CD4-positive, alpha-beta memory T cell (primary cell): ENCODE measurements at regions not wholly inside any gene's neighbourhood (a gene's known extent, or its start where the extent isn't known, plus 50 kb on each side); places are given as distances from the start of the nearest gene placed in this dataset.

ENCODE experiments used
- CTCF ChIA-PET: fragments of 350-600 bp; sonication (Branson Sonifier 250); formaldehyde crosslinking; loops from one replicate; lab custom pipeline; 2021; ENCODE audit warnings: inconsistent platforms; ENCODE audit not compliant: partially characterized antibody; lab: Charles Lee
- POLR2A ChIA-PET: fragments of 350-600 bp; sonication (Branson Sonifier 250); formaldehyde crosslinking; loops from one replicate; lab custom pipeline; 2021; ENCODE audit not compliant: partially characterized antibody; lab: Charles Lee
- DNase-seq, 5 donors: peaks; one replicate each; pipeline versions ENCODE4 v3.0.0 to v3.0.0-alpha.2; 2020 to 2022; ENCODE audit warnings: mixed read lengths in 1 of 5
- H3K27ac ChIP-seq: one replicate; pipeline ENCODE4 v1.7.0; 2013; ENCODE audit warnings: low read depth, low read length
- H3K27me3 ChIP-seq: 2 replicates; pipeline ENCODE4 v1.7.0; 2013; ENCODE audit warnings: mild to moderate bottlenecking, low read length, moderate library complexity; ENCODE audit not compliant: insufficient read depth
- H3K36me3 ChIP-seq: 2 replicates; pipeline ENCODE4 v1.7.0; 2013; ENCODE audit warnings: mild to moderate bottlenecking, low read length, moderate library complexity; ENCODE audit not compliant: insufficient read depth
- H3K4me1 ChIP-seq: 2 replicates; pipeline ENCODE4 v1.7.0; 2013; ENCODE audit warnings: mild to moderate bottlenecking, low read length, moderate library complexity; ENCODE audit not compliant: insufficient read depth
- H3K4me3 ChIP-seq, 2 donors: one replicate each; pipeline ENCODE4 v1.7.0; 2013; ENCODE audit warnings: low read length in 2 of 2, mild to moderate bottlenecking in 1 of 2
- H3K9me3 ChIP-seq, 2 donors: one replicate each; pipeline ENCODE4 v1.7.0; 2013; ENCODE audit warnings: low read length in 2 of 2, control low read depth in 1 of 2; ENCODE audit not compliant: control insufficient read depth in 1 of 2
- H3K27ac Mint-ChIP-seq, 7 donors: one replicate each; pipeline ENCODE4 v1.8.0; 2020 to 2021; ENCODE audit warnings: mixed read lengths in 7 of 7, mild to moderate bottlenecking in 6 of 7, inconsistent platforms in 3 of 7, moderate library complexity in 3 of 7
- H3K27me3 Mint-ChIP-seq, 2 donors: one replicate each; pipeline ENCODE4 v1.8.0; 2020 to 2021; ENCODE audit warnings: mixed read lengths in 2 of 2
- H3K36me3 Mint-ChIP-seq, 2 donors: one replicate each; pipeline ENCODE4 v1.8.0; 2020 to 2021; ENCODE audit warnings: mixed read lengths in 2 of 2, inconsistent platforms in 1 of 2, mild to moderate bottlenecking in 1 of 2
- H3K4me1 Mint-ChIP-seq, 4 donors: one replicate each; pipeline ENCODE4 v1.8.0; 2020 to 2021; ENCODE audit warnings: mixed read lengths in 4 of 4, mild to moderate bottlenecking in 1 of 4
- H3K4me3 Mint-ChIP-seq, 8 donors: one replicate each; pipeline ENCODE4 v1.8.0; 2020 to 2021; ENCODE audit warnings: mixed read lengths in 8 of 8, mild to moderate bottlenecking in 7 of 8, moderate library complexity in 6 of 8, inconsistent platforms in 3 of 8
- H3K9me3 Mint-ChIP-seq, 8 donors: one replicate each; pipeline ENCODE4 v1.8.0; 2020 to 2021; ENCODE audit warnings: mixed read lengths in 8 of 8, mild to moderate bottlenecking in 5 of 8, inconsistent platforms in 3 of 8, moderate library complexity in 1 of 8
- intact Hi-C: fragments of 100-400 bp; cut with micrococcal nuclease; formaldehyde crosslinking; loops from one replicate; pipeline ENCODE4 v1.15.1; 2023

- no peaks in the 10 kb centered on the region for H3K27me3 ChIP-seq
- Mint-ChIP-seq H3K9me3 (no peaks in the 10 kb centered on the region), H3K27ac (no peak overlapping the region), H3K4me3 (no peak overlapping the region), H3K36me3 (no peaks in the 10 kb centered on the region), H3K4me1 (no peaks in the 10 kb centered on the region), H3K27me3 (peaks cover 0 to 2% of the 10 kb centered on the region in 2 donors)
- H3K27ac ChIP-seq, result no peak overlapping the region
- CTCF ChIA-PET, result no interaction called here
- H3K36me3 ChIP-seq, result no peaks in the 10 kb centered on the region
- intact Hi-C loops, result no loop called here
- no peaks in the 10 kb centered on the region for H3K4me1 ChIP-seq
- no peak for DNase-seq
- POLR2A ChIA-PET, result no interaction called here
- H3K4me3 ChIP-seq, result no peak overlapping the region
- no peaks in the 10 kb centered on the region for H3K9me3 ChIP-seq
These were observed 200.9 kb downstream of the PLPP3 start for GRCh38 chr1:56378341-56379070.

DNA sequence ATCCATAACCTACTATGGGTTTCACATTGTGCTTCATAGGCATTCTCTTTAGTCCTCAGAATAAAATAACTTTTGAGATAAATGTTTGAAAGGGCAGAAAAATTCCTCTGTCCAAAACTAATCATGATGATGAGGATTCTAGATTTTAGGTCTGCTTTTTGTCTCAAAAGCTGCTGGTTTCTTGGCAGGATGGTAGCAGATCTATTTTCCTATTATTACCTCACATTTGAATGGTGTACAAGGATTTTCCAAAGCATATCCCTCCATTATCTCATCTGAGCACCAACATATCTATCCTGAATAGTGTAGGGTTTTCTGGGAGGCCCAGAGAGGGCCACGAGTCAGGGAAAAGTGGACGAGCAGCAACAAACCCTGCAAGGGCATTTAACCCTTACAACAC lies 201.9 kb downstream of the PLPP3 start:
- Mint-ChIP-seq H3K9me3 (no peaks in the 10 kb centered on the region), H3K4me1 (no peaks in the 10 kb centered on the region), H3K4me3 (no peak overlapping the region), H3K27me3 (peaks cover 0 to 2% of the 10 kb centered on the region in 2 donors), H3K27ac (no peak overlapping the region), H3K36me3 (no peaks in the 10 kb centered on the region)
- intact Hi-C loops, result no loop called here
- no peaks in the 10 kb centered on the region for H3K9me3 ChIP-seq
- H3K27me3 ChIP-seq, result no peaks in the 10 kb centered on the region
- H3K4me3 ChIP-seq, result no peak overlapping the region
- CTCF ChIA-PET, result no interaction called here
- POLR2A ChIA-PET, result no interaction called here
- no peaks in the 10 kb centered on the region for H3K4me1 ChIP-seq
- no peaks in the 10 kb centered on the region for H3K36me3 ChIP-seq
- DNase-seq, result no peak
- no peak overlapping the region for H3K27ac ChIP-seq

GRCh38 chr1:56376188-56376984 lies 203.0 kb downstream of the PLPP3 start:
- Histone ChIP-seq H3K4me1 (no peaks in the 10 kb centered on the region), H3K27me3 (no peaks in the 10 kb centered on the region), H3K4me3 (no peak overlapping the region), H3K27ac (no peak overlapping the region), H3K9me3 (no peaks in the 10 kb centered on the region), H3K36me3 (no peaks in the 10 kb centered on the region)
- ChIA-PET CTCF (no interaction called here), POLR2A (no interaction called here)
- no peaks in the 10 kb centered on the region for H3K36me3 Mint-ChIP-seq
- no peaks in the 10 kb centered on the region for H3K9me3 Mint-ChIP-seq
- no peak overlapping the region for H3K4me3 Mint-ChIP-seq
- no peaks in the 10 kb centered on the region for H3K4me1 Mint-ChIP-seq
- intact Hi-C loops, result no loop called here
- no peak overlapping the region for H3K27ac Mint-ChIP-seq
- no peak for DNase-seq
- peaks cover 0 to 2% of the 10 kb centered on the region in 2 donors for H3K27me3 Mint-ChIP-seq

DNA sequence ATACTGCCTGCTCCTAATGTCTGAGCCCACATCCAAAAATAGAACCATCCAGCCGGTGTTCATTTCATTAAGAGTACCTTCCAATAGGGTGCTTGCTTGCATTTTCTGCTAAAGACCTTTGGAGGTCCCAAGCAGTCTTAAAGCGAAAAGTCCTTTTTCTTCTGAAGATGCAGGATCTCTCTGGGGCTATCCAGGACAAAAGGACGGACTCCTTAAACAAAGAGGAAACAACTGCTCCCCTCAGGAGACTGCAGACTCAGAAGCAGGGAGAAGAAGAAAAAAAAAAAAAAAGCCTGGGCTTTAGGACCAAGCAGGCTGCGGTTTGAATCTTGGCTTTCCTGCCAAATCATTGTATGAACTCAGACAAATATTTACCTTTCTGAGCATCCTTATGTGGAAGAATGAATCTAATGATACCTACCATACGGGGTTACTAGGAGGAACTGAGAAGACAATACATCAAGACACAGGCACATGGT lies 204.0 kb downstream of the PLPP3 start:
- Histone ChIP-seq H3K27ac (no peak overlapping the region), H3K27me3 (no peaks in the 10 kb centered on the region), H3K4me3 (no peak overlapping the region), H3K4me1 (no peaks in the 10 kb centered on the region), H3K9me3 (no peaks in the 10 kb centered on the region), H3K36me3 (no peaks in the 10 kb centered on the region)
- ChIA-PET POLR2A (no interaction called here), CTCF (no interaction called here)
- no peaks in the 10 kb centered on the region for H3K4me1 Mint-ChIP-seq
- no peak for DNase-seq
- no peaks in the 10 kb centered on the region for H3K9me3 Mint-ChIP-seq
- H3K27me3 Mint-ChIP-seq, result peaks cover 0 to 2% of the 10 kb centered on the region in 2 donors
- intact Hi-C loops, result no loop called here
- H3K36me3 Mint-ChIP-seq, result no peaks in the 10 kb centered on the region
- H3K4me3 Mint-ChIP-seq, result no peak overlapping the region
- H3K27ac Mint-ChIP-seq, result no peak overlapping the region

- Histone ChIP-seq H3K4me3 (no peak overlapping the region), H3K36me3 (no peaks in the 10 kb centered on the region), H3K27ac (no peak overlapping the region), H3K27me3 (no peaks in the 10 kb centered on the region), H3K9me3 (no peaks in the 10 kb centered on the region), H3K4me1 (no peaks in the 10 kb centered on the region)
- Mint-ChIP-seq H3K27ac (no peak overlapping the region), H3K9me3 (peaks cover 0 to under 1% (median 0%) of the 10 kb centered on the region in 8 donors), H3K27me3 (peaks cover 0 to 2% of the 10 kb centered on the region in 2 donors), H3K4me3 (no peak overlapping the region), H3K4me1 (no peaks in the 10 kb centered on the region), H3K36me3 (no peaks in the 10 kb centered on the region)
- DNase-seq, result no peak
- ChIA-PET CTCF (no interaction called here), POLR2A (no interaction called here)
- intact Hi-C loops, result no loop called here
These were observed 205.1 kb downstream of the PLPP3 start for GRCh38 chr1:56374026-56374974.

- CTCF ChIA-PET, result no interaction called here
- POLR2A ChIA-PET, result no interaction called here
- H3K4me1 ChIP-seq, result no peaks in the 10 kb centered on the region
These were observed 208.8 kb downstream of the PLPP3 start for GRCh38 chr1:56370513-56370912.

More at GRCh38 chr1:56370513-56370912, 208.8 kb downstream of the PLPP3 start:
- Mint-ChIP-seq H3K4me3 (no peak overlapping the region), H3K4me1 (no peaks in the 10 kb centered on the region), H3K27me3 (no peaks in the 10 kb centered on the region), H3K36me3 (no peaks in the 10 kb centered on the region), H3K9me3 (peaks cover 0 to 3% (median 0%) of the 10 kb centered on the region in 8 donors), H3K27ac (no peak overlapping the region)
- Histone ChIP-seq H3K36me3 (no peaks in the 10 kb centered on the region), H3K9me3 (no peaks in the 10 kb centered on the region), H3K27ac (no peak overlapping the region), H3K4me3 (no peak overlapping the region), H3K27me3 (no peaks in the 10 kb centered on the region)
- no peak for DNase-seq
- intact Hi-C loops, result no loop called here
